ENCODE measurements at regions not wholly inside any gene's neighbourhood (a gene's known extent, or its start where the extent isn't known, plus 50 kb on each side); places are given as distances from the start of the nearest gene placed in this dataset.

- Histone ChIP-seq H3K9me3 (ENCODE audit: control insufficient read depth in 2 of 2, insufficient read depth in 1 of 2, low read depth in 1 of 2, low read length in 1 of 2) (no peaks in the 10 kb centered on the region), H3K27ac (ENCODE audit: low read depth in 1 of 3, low read length in 2 of 3) (no peak overlapping the region), H3K36me3 (ENCODE audit: control insufficient read depth in 3 of 3, insufficient read depth in 2 of 3, low read depth in 1 of 3, low read length in 3 of 3) (no peaks in the 10 kb centered on the region), H3K4me1 (ENCODE audit: control insufficient read depth in 3 of 3, insufficient read depth in 2 of 3, low read depth in 1 of 3, low read length in 2 of 3) (no peaks in the 10 kb centered on the region), H3K4me3 (ENCODE audit: low read depth in 1 of 3, low read length in 3 of 3) (no peak overlapping the region), H3K27me3 (ENCODE audit: control insufficient read depth in 3 of 3, insufficient read depth in 3 of 3, low read length in 3 of 3) (peaks cover 0 to 2% (median 0%) of the 10 kb centered on the region in 3 donors)
- no peak for FAIRE-seq
- no peak for DNase-seq
- WGBS, 3 donors: 25 to 38% (median 33%) methylated on average over 2 of the region's 2 CpGs
Observed at GRCh38 chr4:27198971-27199370, 338.3 kb downstream of the STIM2 start.

DNA sequence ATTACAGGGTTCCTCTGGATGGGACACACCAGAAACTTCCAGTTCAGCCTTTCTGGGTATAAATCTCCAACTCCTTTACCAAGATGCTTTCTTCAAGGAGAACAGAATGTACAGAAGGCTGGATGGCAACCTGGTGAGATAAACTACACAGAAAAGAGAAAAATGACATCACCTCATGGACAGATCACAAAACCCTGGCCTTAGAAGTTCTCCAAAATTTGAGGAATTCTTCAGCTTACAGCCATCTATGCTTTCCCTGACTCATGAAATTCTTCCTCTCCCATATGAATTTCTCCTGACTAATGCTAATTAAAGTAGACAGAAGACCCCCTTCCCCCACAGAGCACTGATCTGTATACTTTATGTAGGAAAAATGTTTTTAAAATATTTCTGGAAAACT lies 345.4 kb downstream of the STIM2 start:
- H3K27me3 ChIP-seq (ENCODE audit: control insufficient read depth in 3 of 3, insufficient read depth in 3 of 3, low read length in 3 of 3): no peaks in the 10 kb centered on the region
- H3K4me1 ChIP-seq (ENCODE audit: control insufficient read depth in 3 of 3, insufficient read depth in 2 of 3, low read depth in 1 of 3, low read length in 2 of 3): no peaks in the 10 kb centered on the region
- no peak for DNase-seq
- H3K9me3 ChIP-seq (ENCODE audit: control insufficient read depth in 2 of 2, insufficient read depth in 1 of 2, low read depth in 1 of 2, low read length in 1 of 2): peaks cover 0 to 2% of the 10 kb centered on the region in 2 donors
- no peaks in the 10 kb centered on the region for H3K36me3 ChIP-seq (ENCODE audit: control insufficient read depth in 3 of 3, insufficient read depth in 2 of 3, low read depth in 1 of 3, low read length in 3 of 3)
- no peak overlapping the region for H3K27ac ChIP-seq (ENCODE audit: low read depth in 1 of 3, low read length in 2 of 3)
- H3K4me3 ChIP-seq (ENCODE audit: low read depth in 1 of 3, low read length in 3 of 3): no peak overlapping the region
- FAIRE-seq: no peak

DNA sequence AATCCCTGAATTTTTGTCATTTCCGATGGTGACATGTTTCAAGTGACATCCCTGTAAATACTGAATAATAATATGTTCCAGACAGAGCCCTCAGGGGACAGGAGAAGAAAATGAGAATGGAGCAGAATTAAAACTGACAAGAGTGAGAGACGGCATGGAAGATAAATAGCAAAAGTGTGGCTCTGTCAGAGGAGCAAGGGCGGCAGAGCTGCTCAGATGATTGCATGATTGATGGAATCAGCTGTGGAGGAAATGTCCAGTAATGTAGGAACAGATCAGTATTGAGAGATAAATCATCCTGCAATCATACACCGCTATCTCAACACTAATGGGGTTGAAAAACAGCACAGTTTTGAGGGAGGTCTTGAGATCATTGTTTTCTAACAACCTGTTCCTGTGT lies 350.3 kb downstream of the STIM2 start:
- Histone ChIP-seq H3K27ac (ENCODE audit: low read depth in 1 of 3, low read length in 2 of 3) (no peak overlapping the region), H3K4me1 (ENCODE audit: control insufficient read depth in 3 of 3, insufficient read depth in 2 of 3, low read depth in 1 of 3, low read length in 2 of 3) (no peaks in the 10 kb centered on the region), H3K36me3 (ENCODE audit: control insufficient read depth in 3 of 3, insufficient read depth in 2 of 3, low read depth in 1 of 3, low read length in 3 of 3) (no peaks in the 10 kb centered on the region), H3K27me3 (ENCODE audit: control insufficient read depth in 3 of 3, insufficient read depth in 3 of 3, low read length in 3 of 3) (no peaks in the 10 kb centered on the region), H3K9me3 (ENCODE audit: control insufficient read depth in 2 of 2, insufficient read depth in 1 of 2, low read depth in 1 of 2, low read length in 1 of 2) (no peaks in the 10 kb centered on the region), H3K4me3 (ENCODE audit: low read depth in 1 of 3, low read length in 3 of 3) (no peak overlapping the region)
- DNase-seq (no peak), FAIRE-seq (no peak)
- WGBS, 3 donors: 71 to 81% (median 76%) methylated on average over 4 of the region's 4 CpGs

DNA sequence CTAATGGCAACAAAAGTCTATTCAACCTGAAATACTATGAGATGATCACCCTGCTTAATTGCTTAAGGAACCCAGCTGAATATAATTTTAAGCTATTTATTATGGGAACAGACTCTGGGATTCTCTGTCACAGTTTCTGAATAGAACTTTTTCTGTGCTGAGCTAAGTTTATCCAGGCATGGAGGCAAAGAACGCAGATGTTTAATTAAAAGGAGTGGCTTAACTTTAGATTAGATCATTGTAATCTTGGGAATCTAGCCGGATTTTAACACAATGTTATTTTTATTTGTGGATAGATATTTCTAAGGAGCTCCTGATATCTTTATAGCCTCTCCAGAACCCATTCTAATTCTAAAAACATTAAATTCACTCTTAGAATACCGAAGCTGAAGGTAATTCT lies 353.4 kb downstream of the STIM2 start:
- no peak for DNase-seq
- no peaks in the 10 kb centered on the region for H3K27me3 ChIP-seq (ENCODE audit: control insufficient read depth in 3 of 3, insufficient read depth in 3 of 3, low read length in 3 of 3)
- WGBS, 3 donors: 52 to 71% (median 69%) methylated on average over 3 of the region's 3 CpGs

GRCh38 chr4:27215220-27215826 lies 354.7 kb downstream of the STIM2 start:
- Histone ChIP-seq H3K27ac (ENCODE audit: low read depth in 1 of 3, low read length in 2 of 3) (no peak overlapping the region), H3K9me3 (ENCODE audit: control insufficient read depth in 2 of 2, insufficient read depth in 1 of 2, low read depth in 1 of 2, low read length in 1 of 2) (no peaks in the 10 kb centered on the region), H3K27me3 (ENCODE audit: control insufficient read depth in 3 of 3, insufficient read depth in 3 of 3, low read length in 3 of 3) (no peaks in the 10 kb centered on the region), H3K36me3 (ENCODE audit: control insufficient read depth in 3 of 3, insufficient read depth in 2 of 3, low read depth in 1 of 3, low read length in 3 of 3) (no peaks in the 10 kb centered on the region), H3K4me1 (ENCODE audit: control insufficient read depth in 3 of 3, insufficient read depth in 2 of 3, low read depth in 1 of 3, low read length in 2 of 3) (no peaks in the 10 kb centered on the region), H3K4me3 (ENCODE audit: low read depth in 1 of 3, low read length in 3 of 3) (no peak overlapping the region)
- DNase-seq (no peak), FAIRE-seq (no peak)
- 72 to 74% (median 72%) methylated on average over 4 of the region's 4 CpGs for WGBS, 3 donors

More for the DNA sequence above, 353.4 kb downstream of the STIM2 start:
- Histone ChIP-seq H3K4me1 (ENCODE audit: control insufficient read depth in 3 of 3, insufficient read depth in 2 of 3, low read depth in 1 of 3, low read length in 2 of 3) (no peaks in the 10 kb centered on the region), H3K36me3 (ENCODE audit: control insufficient read depth in 3 of 3, insufficient read depth in 2 of 3, low read depth in 1 of 3, low read length in 3 of 3) (no peaks in the 10 kb centered on the region), H3K27ac (ENCODE audit: low read depth in 1 of 3, low read length in 2 of 3) (no peak overlapping the region), H3K4me3 (ENCODE audit: low read depth in 1 of 3, low read length in 3 of 3) (no peak overlapping the region), H3K9me3 (ENCODE audit: control insufficient read depth in 2 of 2, insufficient read depth in 1 of 2, low read depth in 1 of 2, low read length in 1 of 2) (no peaks in the 10 kb centered on the region)
- FAIRE-seq: no peak

GRCh38 chr4:27217261-27217769 lies 356.7 kb downstream of the STIM2 start:
- no peaks in the 10 kb centered on the region for H3K27me3 ChIP-seq (ENCODE audit: control insufficient read depth in 3 of 3, insufficient read depth in 3 of 3, low read length in 3 of 3)
- DNase-seq: no peak
- no peak overlapping the region for H3K27ac ChIP-seq (ENCODE audit: low read depth in 1 of 3, low read length in 2 of 3)
- 11 to 38% (median 21%) methylated on average over 2 of the region's 2 CpGs for WGBS, 3 donors
- no peaks in the 10 kb centered on the region for H3K9me3 ChIP-seq (ENCODE audit: control insufficient read depth in 2 of 2, insufficient read depth in 1 of 2, low read depth in 1 of 2, low read length in 1 of 2)
- FAIRE-seq: no peak
- H3K36me3 ChIP-seq (ENCODE audit: control insufficient read depth in 3 of 3, insufficient read depth in 2 of 3, low read depth in 1 of 3, low read length in 3 of 3): no peaks in the 10 kb centered on the region
- no peak overlapping the region for H3K4me3 ChIP-seq (ENCODE audit: low read depth in 1 of 3, low read length in 3 of 3)
- no peaks in the 10 kb centered on the region for H3K4me1 ChIP-seq (ENCODE audit: control insufficient read depth in 3 of 3, insufficient read depth in 2 of 3, low read depth in 1 of 3, low read length in 2 of 3)

GRCh38 chr4:27218013-27218412 lies 357.4 kb downstream of the STIM2 start:
- Histone ChIP-seq H3K9me3 (ENCODE audit: control insufficient read depth in 2 of 2, insufficient read depth in 1 of 2, low read depth in 1 of 2, low read length in 1 of 2) (no peaks in the 10 kb centered on the region), H3K4me3 (ENCODE audit: low read depth in 1 of 3, low read length in 3 of 3) (no peak overlapping the region), H3K4me1 (ENCODE audit: control insufficient read depth in 3 of 3, insufficient read depth in 2 of 3, low read depth in 1 of 3, low read length in 2 of 3) (no peaks in the 10 kb centered on the region), H3K27ac (ENCODE audit: low read depth in 1 of 3, low read length in 2 of 3) (no peak overlapping the region), H3K27me3 (ENCODE audit: control insufficient read depth in 3 of 3, insufficient read depth in 3 of 3, low read length in 3 of 3) (no peaks in the 10 kb centered on the region), H3K36me3 (ENCODE audit: control insufficient read depth in 3 of 3, insufficient read depth in 2 of 3, low read depth in 1 of 3, low read length in 3 of 3) (no peaks in the 10 kb centered on the region)
- FAIRE-seq (no peak), DNase-seq (no peak)
- WGBS, 3 donors: 40 to 53% (median 46%) methylated on average over 2 of the region's 2 CpGs

- Histone ChIP-seq H3K4me3 (ENCODE audit: low read depth in 1 of 3, low read length in 3 of 3) (no peak overlapping the region), H3K27ac (ENCODE audit: low read depth in 1 of 3, low read length in 2 of 3) (no peak overlapping the region), H3K4me1 (ENCODE audit: control insufficient read depth in 3 of 3, insufficient read depth in 2 of 3, low read depth in 1 of 3, low read length in 2 of 3) (no peaks in the 10 kb centered on the region), H3K27me3 (ENCODE audit: control insufficient read depth in 3 of 3, insufficient read depth in 3 of 3, low read length in 3 of 3) (no peaks in the 10 kb centered on the region), H3K9me3 (ENCODE audit: control insufficient read depth in 2 of 2, insufficient read depth in 1 of 2, low read depth in 1 of 2, low read length in 1 of 2) (no peaks in the 10 kb centered on the region), H3K36me3 (ENCODE audit: control insufficient read depth in 3 of 3, insufficient read depth in 2 of 3, low read depth in 1 of 3, low read length in 3 of 3) (no peaks in the 10 kb centered on the region)
- FAIRE-seq (no peak), DNase-seq (no peak)
- 62 to 76% (median 64%) methylated on average over 2 of the region's 2 CpGs for WGBS, 3 donors
Observed at GRCh38 chr4:27223326-27223725, 362.7 kb downstream of the STIM2 start.

- FAIRE-seq (no peak), DNase-seq (no peak)
- Histone ChIP-seq H3K4me1 (ENCODE audit: control insufficient read depth in 3 of 3, insufficient read depth in 2 of 3, low read depth in 1 of 3, low read length in 2 of 3) (no peaks in the 10 kb centered on the region), H3K27me3 (ENCODE audit: control insufficient read depth in 3 of 3, insufficient read depth in 3 of 3, low read length in 3 of 3) (no peaks in the 10 kb centered on the region), H3K4me3 (ENCODE audit: low read depth in 1 of 3, low read length in 3 of 3) (no peak overlapping the region), H3K36me3 (ENCODE audit: control insufficient read depth in 3 of 3, insufficient read depth in 2 of 3, low read depth in 1 of 3, low read length in 3 of 3) (no peaks in the 10 kb centered on the region), H3K27ac (ENCODE audit: low read depth in 1 of 3, low read length in 2 of 3) (no peak overlapping the region), H3K9me3 (ENCODE audit: control insufficient read depth in 2 of 2, insufficient read depth in 1 of 2, low read depth in 1 of 2, low read length in 1 of 2) (no peaks in the 10 kb centered on the region)
- 70 to 89% (median 79%) methylated on average over 3 of the region's 3 CpGs for WGBS, 3 donors
Observed at GRCh38 chr4:27233531-27233930, 372.9 kb downstream of the STIM2 start.
